WERI-Rb-1 (cell line): ENCODE measurements at regions not wholly inside any gene's neighbourhood (a gene's known extent, or its start where the extent isn't known, plus 50 kb on each side); places are given as distances from the start of the nearest gene placed in this dataset.

Experiments
- DNase-seq: peaks from one replicate; pipeline ENCODE4 v3.0.0-alpha.2; 2020
- H3K27ac ChIP-seq: fragments of 250-450 bp; sonication (Bioruptor Pico); 2 replicates; pipeline ENCODE4 v1.5.1; 2020; ENCODE audit warnings: mild to moderate bottlenecking, moderate library complexity
- H3K27me3 ChIP-seq: fragments of 250-450 bp; sonication (Bioruptor Pico); 2 replicates; pipeline ENCODE4 v1.5.1; 2021; ENCODE audit warnings: mild to moderate bottlenecking, low read depth, moderate library complexity; ENCODE audit not compliant: insufficient read depth, severe bottlenecking
- H3K36me3 ChIP-seq: fragments of 250-450 bp; sonication (Bioruptor Pico); 2 replicates; pipeline ENCODE4 v1.5.1; 2020; ENCODE audit warnings: mild to moderate bottlenecking, moderate library complexity
- H3K4me3 ChIP-seq: 2 replicates; pipeline ENCODE4 v1.5.1; 2011; ENCODE audit warnings: low read depth, mild to moderate bottlenecking, control low read depth, low read length
- H3K9me3 ChIP-seq: fragments of 250-450 bp; sonication (Bioruptor Pico); 2 replicates; pipeline ENCODE4 v1.5.1; 2021; ENCODE audit warnings: mild to moderate bottlenecking, moderate library complexity; ENCODE audit not compliant: severe bottlenecking
- CTCF ChIP-seq: IDR thresholded peaks from 2 replicates; pipeline ENCODE4 v1.5.1; 2011; ENCODE audit warnings: low read depth, mild to moderate bottlenecking, control low read depth, inconsistent platforms, low read length

GRCh38 chr4:177100307-177100706 is 209.4 kb upstream of the NEIL3 start:
- no peaks in the 10 kb centered on the region for H3K36me3 ChIP-seq
- no peak overlapping the region for H3K4me3 ChIP-seq
- DNase-seq = no peak
- TF ChIP-seq CTCF = 0 out of 2 replicates have a peak, but pooled peaks have one; percentile 17
- peaks cover 4% of the 10 kb centered on the region for H3K9me3 ChIP-seq
- no peak overlapping the region for H3K27ac ChIP-seq
- H3K27me3 ChIP-seq = peaks cover 12% of the 10 kb centered on the region

- no peak overlapping the region for H3K4me3 ChIP-seq
- no peaks in the 10 kb centered on the region for H3K36me3 ChIP-seq
- DNase-seq = no peak
- peaks cover 15% of the 10 kb centered on the region for H3K27me3 ChIP-seq
- H3K9me3 ChIP-seq = no peaks in the 10 kb centered on the region
- TF ChIP-seq CTCF = no peak
- no peak overlapping the region for H3K27ac ChIP-seq
Observed at GRCh38 chr4:177103619-177104018, 206.1 kb upstream of the NEIL3 start.

- TF ChIP-seq CTCF = no peak
- Histone ChIP-seq H3K4me3 (no peak overlapping the region), H3K27ac (no peak overlapping the region), H3K27me3 (peaks cover 9% of the 10 kb centered on the region), H3K9me3 (no peaks in the 10 kb centered on the region), H3K36me3 (no peaks in the 10 kb centered on the region)
- no peak for DNase-seq
Observed at GRCh38 chr4:177105536-177105935, 204.1 kb upstream of the NEIL3 start.

GRCh38 chr4:177107288-177107921 is 202.3 kb upstream of the NEIL3 start:
- H3K4me3 ChIP-seq = no peak overlapping the region

GRCh38 chr4:177108708-177109107 is 201.0 kb upstream of the NEIL3 start:
- Histone ChIP-seq H3K27me3 (peaks cover 7% of the 10 kb centered on the region), H3K36me3 (no peaks in the 10 kb centered on the region), H3K9me3 (peaks cover 2% of the 10 kb centered on the region), H3K4me3 (no peak overlapping the region), H3K27ac (no peak overlapping the region)
- DNase-seq = no peak
- no peak for TF ChIP-seq CTCF

More at GRCh38 chr4:177107288-177107921, 202.3 kb upstream of the NEIL3 start:
- H3K27ac ChIP-seq = no peak overlapping the region
- no peaks in the 10 kb centered on the region for H3K36me3 ChIP-seq
- no peak for DNase-seq
- peaks cover 7% of the 10 kb centered on the region for H3K27me3 ChIP-seq
- TF ChIP-seq CTCF = no peak
- no peaks in the 10 kb centered on the region for H3K9me3 ChIP-seq

- no peak for DNase-seq
- H3K4me3 ChIP-seq = no peak overlapping the region
- H3K27ac ChIP-seq = no peak overlapping the region
- H3K36me3 ChIP-seq = no peaks in the 10 kb centered on the region
- peaks cover 2% of the 10 kb centered on the region for H3K9me3 ChIP-seq
- peaks cover 5% of the 10 kb centered on the region for H3K27me3 ChIP-seq
- no peak for TF ChIP-seq CTCF
Observed at GRCh38 chr4:177109769-177110168, 199.9 kb upstream of the NEIL3 start.
